HG03432 (cell line): ENCODE measurements at regions not wholly inside any gene's neighbourhood (a gene's known extent, or its start where the extent isn't known, plus 50 kb on each side); places are given as distances from the start of the nearest gene placed in this dataset.
"Not testable (repeated sequence)": the region's sequence is repeated elsewhere in the genome, so short reads cannot be mapped to it uniquely, and the experiment has no call there.

Experiments used
- ATAC-seq: cut with Tn5 transposase; IDR thresholded peaks from one replicate; pipeline ENCODE4 v1.9.1; 2021; ENCODE audit warnings: mild to moderate bottlenecking, moderate library complexity; ENCODE audit not compliant: unreplicated experiment

DNA sequence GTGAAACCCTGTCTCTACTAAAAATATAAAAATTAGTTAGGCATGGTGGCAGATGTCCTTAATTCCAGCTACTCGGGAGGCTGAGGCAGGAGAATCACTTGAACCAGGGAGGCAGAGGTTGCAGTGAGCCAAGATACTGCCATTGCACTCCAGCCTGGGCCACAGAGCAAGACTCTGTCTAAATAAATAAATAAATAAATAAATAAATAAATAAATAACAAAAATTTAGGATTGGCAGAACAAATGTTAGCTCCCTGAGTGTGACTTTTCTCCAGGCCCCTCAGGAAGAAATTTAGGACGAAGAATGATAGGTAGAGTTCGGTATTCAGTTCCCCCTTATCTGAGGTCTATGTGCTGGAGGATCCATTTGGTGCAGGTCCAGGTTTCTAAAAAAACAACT, 181.2 kb downstream of the CD47 start:
- not testable (repeated sequence) for ATAC-seq

DNA sequence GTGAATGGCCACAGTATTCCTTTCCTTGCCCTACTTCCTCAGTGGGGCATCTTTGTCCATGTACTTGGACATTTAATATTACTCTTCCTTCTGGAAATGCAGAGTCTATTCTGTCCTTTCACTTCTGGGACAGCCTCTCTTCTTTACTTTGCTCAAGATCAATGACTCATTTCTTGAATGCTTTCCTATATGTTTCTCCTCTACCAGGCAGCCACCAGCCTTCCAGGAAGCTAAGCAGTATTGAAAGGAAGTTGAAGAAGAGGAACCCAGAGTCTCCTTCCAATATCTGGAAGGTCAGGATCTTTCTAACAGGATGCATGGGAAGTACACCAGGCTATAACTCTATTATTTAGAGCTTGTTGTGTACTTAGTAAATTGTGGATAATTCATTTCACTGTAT, 182.8 kb downstream of the CD47 start:
- ATAC-seq, result no peak

DNA sequence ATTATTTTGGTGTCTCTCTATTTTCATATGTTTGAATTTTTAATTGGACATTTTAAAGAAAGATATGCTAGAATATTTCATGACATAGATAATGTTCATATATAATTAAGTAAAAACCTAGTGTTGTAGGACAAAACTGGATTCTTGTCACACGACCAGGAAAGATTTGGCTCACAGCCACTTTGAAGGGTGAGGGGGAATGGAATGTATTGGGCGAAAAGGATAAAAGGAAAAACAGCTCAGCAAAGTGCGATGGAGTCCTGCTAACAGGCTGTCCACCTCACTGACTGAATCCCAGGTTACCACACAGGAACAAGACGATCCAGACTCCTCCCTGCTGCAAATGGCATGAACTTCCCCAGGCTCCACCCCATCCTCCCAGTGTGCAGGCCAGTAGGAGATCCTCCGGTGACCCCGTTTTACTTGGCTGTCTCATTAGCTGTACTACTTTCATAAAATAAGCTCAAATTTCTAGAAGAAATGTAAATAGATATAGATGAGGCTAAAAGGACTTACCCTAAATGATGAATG, 186.2 kb downstream of the CD47 start:
- ATAC-seq, result no peak

DNA sequence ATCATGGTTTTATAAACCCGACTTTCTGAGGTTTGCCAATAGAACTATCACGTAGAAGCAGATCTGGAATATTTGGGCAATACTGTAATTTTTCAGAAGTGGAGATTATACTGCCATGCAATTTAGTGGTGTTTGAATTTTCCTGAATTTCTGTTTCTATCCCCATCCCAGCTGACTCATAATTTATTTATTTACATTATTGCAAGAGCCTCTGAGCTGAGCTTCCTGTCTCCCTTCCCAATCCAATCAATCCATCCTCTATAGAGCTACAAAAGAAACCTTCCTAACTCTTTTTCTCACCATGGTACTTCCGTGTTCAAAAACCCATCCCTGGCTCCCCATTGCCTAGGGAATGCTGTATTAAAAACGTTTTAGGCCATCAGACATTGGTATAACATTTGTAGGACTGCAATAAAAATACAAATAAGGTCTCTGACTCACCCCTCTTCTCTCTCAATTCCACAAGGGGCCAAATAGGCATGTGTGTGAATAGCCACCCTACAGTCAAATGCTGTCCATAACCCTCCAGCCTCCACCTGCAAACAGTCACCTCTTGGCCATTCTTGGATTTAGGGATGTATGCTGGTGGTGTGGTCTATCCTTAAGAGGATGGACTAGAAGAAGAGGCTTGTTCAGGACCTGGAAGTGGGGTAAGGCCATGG, 190.7 kb downstream of the CD47 start:
- ATAC-seq, result no peak

DNA sequence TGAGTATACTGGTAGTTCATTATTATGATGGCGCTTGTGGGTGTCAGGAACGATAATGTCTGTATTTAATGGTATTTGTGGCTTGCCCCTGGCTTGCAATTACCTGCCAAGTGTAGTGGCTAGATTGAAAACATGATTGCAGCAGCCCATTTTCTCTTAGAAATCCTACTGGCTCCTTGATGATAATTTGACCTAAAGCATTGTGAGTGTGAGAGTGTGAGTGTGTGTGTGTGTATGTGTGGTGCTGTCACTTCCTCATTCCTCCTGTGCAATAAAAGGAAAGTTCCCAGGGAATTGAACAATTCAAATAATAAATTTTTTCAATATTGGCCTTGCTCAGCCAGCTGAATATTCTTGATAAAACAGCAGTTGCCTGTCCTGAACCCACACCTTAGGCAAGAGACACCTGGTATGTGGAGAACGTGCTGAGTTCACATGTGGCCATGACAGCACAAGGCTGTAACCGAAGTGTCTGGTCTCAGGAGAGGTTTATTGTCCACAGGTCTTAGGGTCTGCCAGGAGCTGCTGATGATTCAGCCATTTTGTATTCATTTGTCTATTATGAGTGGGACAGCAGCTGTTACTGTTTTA, 193.3 kb downstream of the CD47 start:
- ATAC-seq, result no peak

DNA sequence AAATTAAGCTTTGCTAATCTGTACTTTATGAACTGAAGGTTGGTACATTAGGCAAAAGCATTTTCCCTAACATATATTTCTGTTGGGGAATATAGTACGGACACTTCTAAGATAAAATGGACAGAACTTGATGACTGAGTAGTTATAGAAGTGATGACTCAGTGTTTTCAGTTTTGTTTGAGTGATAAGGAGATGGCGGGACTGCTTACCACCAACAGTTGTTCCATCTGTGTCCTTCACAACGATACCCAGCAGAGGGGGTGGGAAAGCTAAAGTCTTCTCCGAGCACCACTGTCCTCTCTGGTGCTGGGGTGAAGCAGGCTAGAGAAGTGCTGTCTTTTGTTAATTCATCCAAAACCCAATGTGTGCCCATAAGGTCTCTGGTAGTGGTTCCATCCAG, 195.8 kb downstream of the CD47 start:
- no peak for ATAC-seq

DNA sequence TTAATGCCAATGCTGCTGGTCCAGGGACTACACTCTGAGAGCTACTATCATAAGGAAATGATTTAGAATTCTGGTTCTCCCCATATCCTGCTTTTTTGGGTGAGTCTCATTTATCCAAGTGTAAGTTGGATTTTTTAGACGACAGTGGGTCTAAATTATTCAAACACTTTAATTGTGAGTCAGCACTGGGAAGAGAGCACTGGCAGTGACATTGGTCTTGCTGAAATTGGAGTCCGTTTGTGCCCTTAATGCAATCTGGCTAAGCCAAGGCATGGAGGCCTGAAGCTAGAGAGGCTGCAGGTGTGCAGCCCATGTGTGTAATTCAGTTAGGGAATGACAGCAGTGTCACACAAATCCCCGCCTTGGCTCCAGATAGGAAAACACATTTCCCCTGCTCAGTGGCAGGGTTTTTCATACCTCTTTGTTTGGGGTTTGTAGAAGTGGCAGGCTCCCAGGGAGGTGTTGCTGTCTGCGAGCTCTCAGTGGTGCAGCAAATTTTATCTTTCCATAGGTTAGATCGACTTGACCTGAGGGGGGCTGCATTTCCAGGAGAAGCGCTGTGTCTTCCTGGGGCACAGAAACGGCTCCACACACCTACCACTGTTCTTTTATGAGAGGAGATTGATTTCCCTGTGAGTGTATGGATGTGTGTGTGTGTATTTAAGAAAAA, 197.7 kb downstream of the CD47 start:
- no peak for ATAC-seq

DNA sequence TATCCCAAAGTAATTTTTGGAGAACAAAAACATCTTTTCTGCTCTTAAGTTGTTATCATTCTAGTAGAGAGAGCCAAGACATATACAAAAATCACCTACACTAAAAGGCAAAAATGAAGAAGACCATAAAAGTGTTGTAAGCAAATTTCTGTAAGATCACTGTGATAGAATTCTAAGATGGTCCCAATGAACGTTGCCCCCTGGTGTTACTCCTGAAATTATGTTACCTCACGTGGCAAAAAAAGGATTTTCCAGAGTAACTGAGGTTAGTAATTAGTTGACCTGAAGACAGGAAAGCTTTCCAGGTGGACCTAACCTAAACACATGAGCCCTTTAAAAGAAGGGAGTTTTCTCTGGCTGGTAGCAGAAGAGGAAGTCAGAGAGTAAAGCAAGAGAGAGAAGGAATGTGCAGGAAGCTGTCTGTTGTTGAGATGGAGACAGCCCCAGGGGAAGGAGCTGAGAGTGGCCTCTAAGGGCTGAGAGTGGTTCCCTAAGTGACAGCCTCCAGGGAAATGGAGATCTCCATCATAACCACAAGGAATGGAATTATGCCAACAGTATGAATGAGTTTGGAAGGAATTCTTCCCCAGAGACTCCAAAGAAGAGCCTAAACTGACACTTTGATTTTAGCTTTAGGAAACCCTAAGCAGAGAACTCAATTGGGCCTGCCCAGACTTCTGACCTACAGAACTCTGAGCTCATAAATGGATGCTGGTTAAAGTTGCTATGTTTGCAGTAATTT, 205.9 kb downstream of the CD47 start:
- no peak for ATAC-seq

DNA sequence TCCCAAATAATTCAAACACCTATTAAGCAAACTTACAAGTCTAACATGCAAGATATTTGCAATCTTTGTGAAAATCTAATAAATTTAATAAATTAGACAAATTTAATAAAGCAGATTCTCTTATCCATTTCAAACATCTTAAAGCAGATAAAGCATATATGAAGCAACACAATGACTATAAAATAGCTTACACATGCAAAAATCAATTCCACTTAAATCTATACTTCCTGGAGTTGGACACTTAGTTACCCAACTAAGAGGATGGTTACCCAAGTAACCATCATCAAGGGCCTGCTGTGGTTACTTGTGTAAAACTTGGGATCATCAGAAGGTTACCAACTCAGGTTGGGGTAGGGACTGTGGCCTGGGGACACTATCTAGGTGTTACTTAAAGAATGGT, 206.8 kb downstream of the CD47 start:
- ATAC-seq, result no peak

DNA sequence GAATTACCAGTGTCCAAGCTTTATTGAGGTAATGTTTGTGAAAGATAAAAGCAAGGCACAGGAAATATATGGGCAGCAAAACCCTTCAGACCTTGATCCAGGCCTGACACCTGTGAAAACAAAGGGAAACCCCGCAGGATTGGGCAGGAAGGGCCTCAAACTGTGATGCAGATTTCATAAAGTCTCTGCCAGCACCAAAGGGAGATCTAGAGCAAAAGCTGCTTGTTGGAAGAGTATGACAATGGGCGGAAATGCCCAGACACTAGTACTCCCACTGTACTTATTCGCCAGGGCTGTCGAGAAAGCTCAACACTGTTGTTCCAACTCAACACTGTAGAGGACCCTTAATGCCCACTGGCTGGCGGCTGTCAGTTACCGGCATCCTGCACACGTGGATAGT, 207.9 kb downstream of the CD47 start:
- no peak for ATAC-seq

DNA sequence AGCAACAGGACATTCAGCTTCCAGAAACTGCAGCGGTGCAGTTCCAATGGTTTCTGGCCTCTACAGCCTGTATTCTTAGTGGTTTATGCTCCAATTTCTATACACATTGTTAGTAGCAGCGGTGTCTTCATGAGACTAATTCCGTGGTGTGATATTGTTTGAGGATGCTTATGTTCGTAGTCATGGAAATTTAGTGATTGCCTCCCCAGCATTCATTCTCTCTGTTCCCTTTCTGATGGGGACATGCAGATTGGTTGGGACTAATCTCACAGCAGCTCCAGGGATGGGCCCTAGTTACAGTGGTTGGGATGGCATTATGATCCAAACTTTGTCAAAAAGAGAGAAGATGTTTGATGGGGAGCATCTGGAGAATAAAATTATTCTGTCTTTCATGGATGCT, 208.6 kb downstream of the CD47 start:
- ATAC-seq, result no peak

DNA sequence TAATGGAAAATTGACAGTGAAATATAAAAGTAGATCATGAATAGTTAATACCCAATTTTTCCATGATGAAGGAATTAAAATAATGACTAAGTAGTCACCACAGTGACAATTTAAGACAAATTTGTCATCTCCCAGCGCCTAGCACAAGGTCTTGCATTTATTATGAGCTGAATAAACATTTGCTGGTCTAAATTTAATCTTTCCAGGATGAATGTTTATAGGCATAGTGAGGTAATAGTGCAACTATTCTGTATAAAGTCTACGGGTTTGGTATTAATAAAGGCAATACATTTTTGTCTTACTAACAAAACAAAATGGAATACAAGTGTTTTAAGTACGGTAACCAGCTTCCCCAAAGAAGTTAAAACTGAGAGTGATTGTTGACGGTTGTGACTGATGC, 209.3 kb downstream of the CD47 start:
- no peak for ATAC-seq

DNA sequence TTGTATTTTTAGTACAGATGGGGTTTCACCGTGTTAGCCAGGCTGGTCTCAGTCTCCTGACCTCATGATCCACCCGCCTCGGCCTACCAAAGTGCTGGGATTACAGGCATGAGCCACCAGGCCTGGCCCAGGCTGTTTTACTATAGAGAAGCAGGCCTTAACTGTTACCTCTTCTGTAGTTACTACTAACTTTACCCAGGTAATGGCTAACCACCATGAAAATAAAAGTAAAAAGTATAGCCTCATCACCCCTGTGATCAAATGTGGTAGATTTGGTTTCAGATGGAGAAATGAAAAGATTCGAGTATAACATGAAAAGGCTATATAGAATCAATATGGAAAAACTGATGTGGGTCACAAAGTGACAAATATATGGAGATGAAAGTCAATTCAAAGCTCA, 210.1 kb downstream of the CD47 start:
- ATAC-seq, result no peak

DNA sequence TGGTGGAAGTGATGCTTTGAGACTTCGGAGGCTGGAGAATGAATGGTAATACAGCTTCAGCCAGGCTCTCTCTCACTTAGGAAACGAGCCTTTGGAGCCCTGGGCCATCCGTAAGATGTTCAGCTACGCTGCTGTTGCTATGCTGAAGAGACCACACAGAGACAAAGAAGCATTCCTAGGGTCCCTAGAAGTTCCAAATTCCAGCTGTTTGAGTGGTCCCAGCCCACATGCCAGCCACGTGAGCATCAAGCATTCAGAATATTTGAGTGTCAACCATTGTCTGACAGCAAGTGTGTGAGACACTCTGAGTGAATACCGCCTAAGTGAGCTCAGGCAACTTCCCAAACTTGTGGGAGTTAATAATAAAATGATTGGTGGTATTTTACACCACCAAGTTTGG, 212.9 kb downstream of the CD47 start:
- no peak for ATAC-seq

DNA sequence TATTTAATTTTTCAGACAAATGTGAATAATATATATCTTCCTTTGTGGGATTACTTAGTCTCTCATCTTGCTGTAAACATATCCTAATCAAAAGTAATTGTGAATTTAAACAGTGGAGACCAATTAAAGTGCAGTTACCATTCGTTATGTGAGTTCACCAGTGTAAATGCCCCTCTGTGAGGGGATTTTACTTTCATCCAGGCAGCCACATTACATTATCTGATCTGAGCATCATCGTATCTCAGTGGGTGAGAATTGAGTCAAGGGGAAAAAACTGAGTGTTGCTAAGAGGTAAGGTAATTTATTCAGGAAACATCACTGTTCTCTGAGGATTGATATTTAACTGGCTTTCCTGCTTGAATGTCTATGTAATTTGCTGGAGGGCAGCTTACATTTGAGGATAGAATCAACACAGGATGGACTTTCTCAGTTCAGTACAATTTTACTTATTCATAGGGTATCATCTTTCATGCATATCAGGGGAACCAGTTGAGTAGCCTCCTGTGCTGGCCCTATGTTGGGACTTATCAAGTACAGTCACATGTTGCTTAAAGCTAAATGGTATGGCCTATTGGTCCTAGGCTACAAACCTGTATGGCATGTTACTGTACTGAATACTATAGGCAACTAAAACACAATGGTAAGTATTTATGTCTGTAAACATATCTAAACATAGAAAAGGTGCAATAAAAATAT, 219.7 kb downstream of the CD47 start:
- peak; percentile 71 for ATAC-seq

DNA sequence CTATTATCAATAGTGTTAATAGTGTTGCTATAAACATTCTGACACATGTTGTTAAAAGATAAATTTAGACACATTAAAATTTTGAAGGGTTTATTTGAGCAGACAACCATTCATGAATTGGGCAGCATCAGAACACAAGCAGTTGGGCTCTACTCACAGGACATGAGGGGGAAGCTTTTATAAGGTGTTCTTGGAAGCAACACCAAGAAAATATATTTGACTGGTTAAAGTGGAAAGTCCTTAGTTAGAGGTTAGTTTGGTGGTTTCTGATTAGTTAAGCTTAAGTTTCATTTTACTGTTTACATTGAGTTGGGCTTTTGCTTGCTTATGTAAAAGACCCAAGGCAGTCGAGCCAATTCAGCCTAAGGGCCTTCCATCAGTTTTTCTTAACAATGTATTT, 220.7 kb downstream of the CD47 start:
- ATAC-seq, result no peak

DNA sequence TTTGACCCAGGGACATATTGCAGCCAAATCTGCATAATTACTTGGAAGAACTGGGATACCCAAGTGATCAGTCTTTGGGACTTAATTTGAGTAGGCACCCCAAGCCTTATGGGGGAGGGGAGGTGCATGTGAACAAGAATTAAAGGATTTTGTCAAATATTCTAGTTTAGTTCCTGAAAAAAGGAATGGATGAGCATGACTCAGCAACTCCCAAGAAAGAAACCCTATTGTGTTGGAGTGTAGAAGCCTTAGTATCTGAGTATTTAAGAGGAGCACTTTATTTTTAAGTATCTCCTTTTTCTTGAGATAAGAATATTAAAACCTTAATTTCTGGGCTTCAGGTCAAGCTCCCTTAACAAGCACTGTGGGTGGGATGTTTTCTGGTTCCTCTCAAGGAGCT, 222.4 kb downstream of the CD47 start:
- no peak for ATAC-seq

DNA sequence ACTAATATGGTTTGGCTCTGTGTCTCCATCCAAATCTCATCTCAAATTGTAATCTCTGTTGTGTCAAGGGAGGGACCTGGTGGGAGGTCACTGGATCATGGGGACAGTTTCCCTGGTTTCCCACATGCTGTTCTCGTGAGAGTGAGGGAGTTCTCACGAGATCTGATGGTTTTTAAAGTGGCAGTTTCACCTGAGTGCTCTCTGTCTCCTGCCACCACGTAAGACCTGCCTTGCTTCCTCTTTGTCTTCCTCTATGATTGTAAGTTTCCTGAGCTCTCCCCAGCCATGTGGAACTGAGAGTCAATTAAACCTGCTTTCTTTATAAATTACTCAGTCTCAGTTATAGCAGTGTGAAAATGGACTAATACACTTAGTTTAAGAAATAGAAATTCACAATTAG, 228.9 kb downstream of the CD47 start:
- peak; percentile 97 for ATAC-seq

DNA sequence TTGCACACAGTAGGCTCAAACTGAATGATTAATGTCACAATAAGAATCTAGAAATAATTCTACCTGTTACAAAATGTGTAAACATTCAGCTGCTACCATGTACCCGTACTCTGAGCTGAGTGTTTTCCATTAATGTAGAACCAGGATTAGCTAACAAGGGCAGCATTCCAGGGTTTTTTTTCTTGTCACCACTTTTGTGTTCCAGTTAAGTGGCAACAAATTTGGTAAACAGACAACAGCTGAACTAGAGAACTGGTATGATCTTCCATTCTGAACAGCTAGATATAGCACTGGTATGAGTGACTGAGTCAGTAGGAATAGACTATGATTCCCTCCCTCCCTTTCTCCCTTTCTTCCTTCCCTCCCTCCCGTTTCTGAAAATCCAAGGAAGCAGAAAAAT, 229.4 kb downstream of the CD47 start:
- ATAC-seq, result no peak
